Peyer's patch (tissue), 4 donors: ENCODE measurements at regions not wholly inside any gene's neighbourhood (a gene's known extent, or its start where the extent isn't known, plus 50 kb on each side); places are given as distances from the start of the nearest gene placed in this dataset.

Experiments used
- POLR2A ChIP-seq, 2 donors: fragments of 450-650 bp; IDR thresholded peaks; one replicate each; pipeline ENCODE4 v1.5.1; 2017; ENCODE audit warnings: antibody characterized with exemption in 2 of 2, mild to moderate bottlenecking in 2 of 2, moderate library complexity in 2 of 2
- TF ChIP-seq, protein P1 (sequence below), 6 experiments: fragments of 450-650 bp in 4 of 6; fragments of 200-600 bp in 2 of 6; sonication (generic) in 1 of 6; IDR thresholded peaks; one replicate each; pipeline ENCODE4 v1.5.1; 2017 to 2019; ENCODE audit warnings: antibody characterized with exemption in 6 of 6, mild to moderate bottlenecking in 3 of 6, moderate library complexity in 1 of 6

DNA sequence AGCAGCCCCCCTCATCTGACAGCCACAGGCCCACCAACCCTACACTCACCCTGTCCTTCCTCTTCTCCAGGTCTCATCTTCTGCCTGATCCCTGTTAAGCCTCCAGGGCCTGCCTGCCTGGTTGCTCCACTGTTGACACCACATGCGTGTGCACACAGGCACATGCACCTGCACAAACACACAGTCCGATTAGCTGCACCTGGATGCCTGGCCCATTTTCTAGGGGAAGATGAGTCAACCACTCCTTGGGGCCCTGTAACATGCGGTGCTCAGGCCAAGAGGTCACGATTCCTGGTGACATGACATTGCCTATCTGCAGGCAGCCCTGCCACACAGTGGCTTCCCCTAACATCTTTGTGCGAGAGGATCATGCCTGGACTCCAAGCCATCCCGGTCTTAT, 498.4 kb downstream of the BCOR start:
- no peak for TF ChIP-seq POLR2A (IDR thresholded peaks at IDR 0.05)
- TF ChIP-seq, protein P1, sequence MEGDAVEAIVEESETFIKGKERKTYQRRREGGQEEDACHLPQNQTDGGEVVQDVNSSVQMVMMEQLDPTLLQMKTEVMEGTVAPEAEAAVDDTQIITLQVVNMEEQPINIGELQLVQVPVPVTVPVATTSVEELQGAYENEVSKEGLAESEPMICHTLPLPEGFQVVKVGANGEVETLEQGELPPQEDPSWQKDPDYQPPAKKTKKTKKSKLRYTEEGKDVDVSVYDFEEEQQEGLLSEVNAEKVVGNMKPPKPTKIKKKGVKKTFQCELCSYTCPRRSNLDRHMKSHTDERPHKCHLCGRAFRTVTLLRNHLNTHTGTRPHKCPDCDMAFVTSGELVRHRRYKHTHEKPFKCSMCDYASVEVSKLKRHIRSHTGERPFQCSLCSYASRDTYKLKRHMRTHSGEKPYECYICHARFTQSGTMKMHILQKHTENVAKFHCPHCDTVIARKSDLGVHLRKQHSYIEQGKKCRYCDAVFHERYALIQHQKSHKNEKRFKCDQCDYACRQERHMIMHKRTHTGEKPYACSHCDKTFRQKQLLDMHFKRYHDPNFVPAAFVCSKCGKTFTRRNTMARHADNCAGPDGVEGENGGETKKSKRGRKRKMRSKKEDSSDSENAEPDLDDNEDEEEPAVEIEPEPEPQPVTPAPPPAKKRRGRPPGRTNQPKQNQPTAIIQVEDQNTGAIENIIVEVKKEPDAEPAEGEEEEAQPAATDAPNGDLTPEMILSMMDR (IDR thresholded peaks at IDR 0.05): no peak
